HG03520 (cell line): ENCODE measurements at regions not wholly inside any gene's neighbourhood (a gene's known extent, or its start where the extent isn't known, plus 50 kb on each side); places are given as distances from the start of the nearest gene placed in this dataset.

Experiments
- ATAC-seq: cut with Tn5 transposase; IDR thresholded peaks from one replicate; pipeline ENCODE4 v1.9.1; 2021; ENCODE audit warnings: mild to moderate bottlenecking, moderate library complexity; ENCODE audit not compliant: unreplicated experiment

DNA sequence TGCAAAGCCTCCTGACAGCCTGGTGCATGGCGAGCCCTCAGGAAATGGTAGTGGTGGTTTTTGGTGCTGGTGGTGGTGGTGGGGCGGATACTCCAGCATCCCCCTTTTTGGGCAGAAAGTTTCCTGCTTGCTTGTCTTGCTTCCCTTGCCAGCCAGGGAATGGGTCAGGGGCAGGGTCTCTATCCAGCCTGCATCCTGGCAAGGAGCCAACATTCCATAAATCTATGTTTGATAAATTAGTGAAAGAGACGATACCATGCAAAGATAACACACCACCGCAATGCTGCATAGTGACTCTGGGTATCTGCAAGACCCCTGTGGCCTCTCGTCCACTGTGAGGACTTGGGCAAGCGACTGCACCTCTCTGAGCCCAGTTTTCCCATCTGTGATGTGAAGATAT is 246.2 kb downstream of the LRFN2 start:
- ATAC-seq: no peak

DNA sequence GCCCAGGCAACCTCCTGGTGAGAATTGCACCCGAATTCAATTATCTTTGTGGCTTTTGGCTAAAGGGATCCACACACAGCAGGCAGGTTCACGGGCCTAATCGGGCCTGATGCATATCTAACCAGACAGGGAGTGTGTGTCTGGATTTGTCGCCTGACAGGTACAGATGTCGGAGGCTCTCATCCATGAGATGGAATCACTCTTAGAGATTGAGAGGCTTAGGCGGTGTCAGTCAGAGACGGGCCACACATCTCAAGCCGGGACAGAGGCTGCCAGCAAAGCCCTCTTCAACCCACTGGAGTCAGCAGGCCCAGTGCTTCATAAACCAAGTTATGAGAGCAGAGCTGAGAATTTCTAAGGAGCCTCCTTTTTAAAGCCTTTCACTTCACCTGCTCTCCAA is 247.0 kb downstream of the LRFN2 start:
- ATAC-seq: no peak

DNA sequence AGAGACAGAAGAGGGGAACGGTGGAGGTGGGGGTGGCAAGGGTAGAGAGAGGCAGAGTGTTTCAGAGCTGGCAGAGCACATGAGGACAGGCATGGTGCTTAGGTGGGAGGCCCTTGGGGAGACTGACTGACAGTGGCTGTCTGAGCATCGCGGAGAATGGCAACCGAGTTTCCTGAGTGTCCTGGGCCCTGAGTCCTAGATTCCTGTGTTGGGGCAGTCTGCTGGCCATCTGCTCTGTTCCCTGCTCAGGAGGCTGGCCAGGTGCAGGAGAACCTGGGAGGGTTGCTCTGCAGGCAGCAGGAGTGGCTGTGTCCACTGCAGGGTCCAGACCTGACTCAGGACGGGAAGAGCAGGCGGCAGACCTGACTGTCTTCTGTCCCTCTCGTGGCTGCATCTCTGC is 248.9 kb downstream of the LRFN2 start:
- no peak for ATAC-seq

DNA sequence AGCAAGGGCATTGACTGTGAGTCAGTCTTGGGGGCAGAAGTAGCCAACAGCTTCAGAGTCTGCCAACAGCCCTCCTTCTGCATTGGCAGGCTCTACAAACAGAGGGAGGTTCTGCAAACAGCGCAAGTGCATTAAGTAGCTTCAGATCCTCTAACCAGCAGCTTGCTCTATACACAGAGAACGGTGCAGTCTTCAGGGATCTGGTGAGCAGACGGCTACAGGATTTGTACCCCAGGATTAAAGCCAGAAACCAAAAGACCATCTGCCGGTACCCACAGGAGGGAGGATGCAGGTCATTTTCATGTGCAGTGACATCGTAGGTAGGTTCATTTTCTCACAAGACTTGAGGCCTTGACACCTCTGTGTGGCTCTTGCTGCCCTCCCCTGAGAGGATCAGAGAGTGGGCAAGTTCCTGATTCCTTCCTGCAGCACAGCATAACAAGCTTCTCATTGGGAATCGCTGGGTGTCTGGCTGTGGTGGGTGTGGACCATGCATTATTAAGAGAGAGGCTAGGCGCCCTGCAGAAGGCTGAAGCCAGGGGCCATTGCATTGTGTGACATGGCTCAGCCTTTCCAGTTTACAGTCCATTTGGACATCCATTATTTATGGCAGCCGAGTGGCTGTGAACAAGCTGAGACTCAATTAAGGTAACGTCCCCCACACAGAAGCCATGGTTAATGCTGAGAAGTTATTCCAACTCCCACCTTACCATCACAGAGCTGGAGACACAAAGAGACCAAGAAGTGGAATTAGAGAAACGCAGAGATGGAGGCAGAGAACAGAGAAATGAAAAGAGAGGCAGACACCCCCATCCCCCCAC is 250.0 kb downstream of the LRFN2 start:
- ATAC-seq: no peak

DNA sequence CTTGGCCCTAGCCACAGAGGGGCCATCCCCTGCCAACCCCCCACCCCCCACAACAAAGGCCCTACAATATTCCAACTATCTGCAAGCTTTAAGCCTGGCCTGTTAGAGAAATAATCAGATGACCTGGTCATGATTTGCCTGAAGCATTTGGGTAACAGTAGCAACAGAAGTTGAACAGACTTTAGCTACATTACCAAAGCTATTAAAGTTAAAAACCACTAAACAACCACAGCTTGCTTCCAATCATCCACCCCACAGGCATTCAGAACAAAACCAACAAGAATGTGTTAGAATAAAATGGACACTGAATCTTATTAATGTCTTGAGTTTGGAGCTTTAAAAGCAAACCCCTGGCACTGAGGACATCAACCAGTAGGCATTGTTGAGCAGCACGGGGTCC is 250.9 kb downstream of the LRFN2 start:
- ATAC-seq: no peak

DNA sequence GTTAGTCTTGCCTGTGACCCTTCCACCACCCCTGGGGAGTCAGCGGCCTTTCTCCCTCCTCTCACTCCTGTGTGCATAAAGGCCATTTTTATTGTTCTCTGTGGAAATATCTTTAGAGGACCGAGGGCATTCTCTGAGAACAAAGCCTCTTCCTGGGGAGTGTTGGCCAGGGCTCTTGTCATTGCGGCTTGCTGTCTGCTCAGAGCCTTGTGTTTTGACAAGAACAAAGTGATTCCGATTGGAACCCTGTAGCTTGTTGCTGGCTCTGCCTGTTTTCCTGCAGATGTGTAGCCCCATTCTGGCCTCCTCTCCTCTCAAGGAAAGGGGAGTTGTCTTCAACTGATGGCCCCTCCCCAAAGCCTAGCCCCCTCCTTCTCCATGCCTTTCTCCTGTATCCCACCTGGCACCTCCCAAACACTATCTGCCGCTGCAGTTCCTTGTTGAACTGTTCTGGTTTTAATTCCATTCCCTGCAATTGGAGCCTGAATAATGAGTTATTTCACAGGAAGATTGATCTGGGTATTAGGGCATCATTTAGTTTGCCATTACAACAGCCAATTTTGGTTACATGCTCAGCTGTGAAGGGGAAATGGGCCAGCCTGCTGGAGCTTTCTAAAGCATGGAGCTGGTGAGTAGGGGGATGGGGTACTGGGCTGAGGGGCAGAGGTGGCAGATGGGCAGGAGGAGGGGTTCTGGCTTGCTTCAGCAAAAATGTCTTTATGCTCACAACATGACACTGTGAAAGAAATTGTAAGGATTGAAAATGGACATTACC is 252.5 kb downstream of the LRFN2 start:
- ATAC-seq: no peak

DNA sequence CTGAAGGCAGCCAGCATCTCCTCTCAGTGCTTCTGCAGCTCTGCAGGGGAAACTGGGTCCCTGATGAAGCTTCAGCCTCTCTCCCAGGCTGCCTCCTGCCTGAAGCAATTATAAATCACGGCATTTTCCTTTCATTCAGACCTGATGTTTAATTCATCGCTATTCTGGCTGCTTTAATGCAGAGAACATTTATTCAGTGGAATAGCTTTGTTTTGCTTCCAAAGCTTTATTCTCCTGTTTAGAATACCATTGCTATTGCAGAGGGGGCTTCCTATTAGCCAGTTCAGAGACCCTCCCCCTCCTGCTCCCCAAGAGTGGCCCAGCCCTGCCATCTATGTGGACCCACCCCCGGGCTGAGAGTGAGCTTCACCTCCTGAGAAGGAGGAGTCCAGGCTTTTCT is 255.6 kb downstream of the LRFN2 start:
- ATAC-seq: no peak

DNA sequence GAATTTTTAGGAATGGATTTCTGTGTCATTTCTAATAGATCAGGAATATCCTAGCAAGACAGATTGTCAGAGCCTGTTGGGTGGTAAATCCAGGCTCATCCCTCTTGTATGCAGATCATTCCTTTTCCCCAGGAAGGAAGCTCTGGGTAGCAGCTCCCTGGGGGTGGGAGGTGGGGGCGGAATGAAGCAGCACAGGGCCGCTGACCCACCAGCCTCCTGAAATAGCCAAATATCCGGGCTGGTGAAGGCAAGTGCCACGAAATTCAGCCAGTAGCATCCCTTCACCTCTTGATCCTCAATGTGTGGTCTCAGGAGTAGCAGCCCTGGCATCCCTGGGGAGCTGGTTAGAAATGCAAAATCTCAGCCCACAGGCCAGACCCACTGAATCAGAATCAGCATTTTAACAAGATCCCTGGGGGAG is 256.9 kb downstream of the LRFN2 start:
- no peak for ATAC-seq

DNA sequence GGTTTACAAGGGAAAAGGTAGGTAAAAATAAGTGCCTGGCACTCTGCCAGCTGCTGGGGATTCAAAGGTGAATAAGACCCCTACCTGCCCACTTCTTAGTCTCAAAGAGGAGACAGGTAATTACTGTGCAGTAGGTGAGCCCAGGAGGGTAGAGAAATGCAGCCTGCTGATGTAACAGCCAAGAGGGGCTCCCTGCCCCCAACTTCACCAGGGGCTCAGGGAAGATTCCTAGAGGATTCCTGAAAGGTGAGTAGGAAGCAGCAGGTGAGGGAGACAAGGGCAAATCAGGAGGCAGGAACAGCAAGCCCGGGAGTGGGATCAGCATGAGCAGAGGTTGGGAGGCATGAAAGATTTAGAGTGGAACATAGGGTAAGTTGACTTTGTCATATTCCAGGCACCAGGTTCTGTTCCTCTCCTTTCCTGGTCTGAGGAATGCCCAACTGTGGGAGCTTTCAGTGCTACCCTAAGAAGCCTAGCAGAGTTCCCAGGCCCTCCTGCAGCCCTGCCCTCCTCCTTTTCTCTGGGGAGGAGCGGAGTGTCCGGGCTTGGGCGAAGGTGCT is 258.1 kb downstream of the LRFN2 start:
- ATAC-seq: no peak

DNA sequence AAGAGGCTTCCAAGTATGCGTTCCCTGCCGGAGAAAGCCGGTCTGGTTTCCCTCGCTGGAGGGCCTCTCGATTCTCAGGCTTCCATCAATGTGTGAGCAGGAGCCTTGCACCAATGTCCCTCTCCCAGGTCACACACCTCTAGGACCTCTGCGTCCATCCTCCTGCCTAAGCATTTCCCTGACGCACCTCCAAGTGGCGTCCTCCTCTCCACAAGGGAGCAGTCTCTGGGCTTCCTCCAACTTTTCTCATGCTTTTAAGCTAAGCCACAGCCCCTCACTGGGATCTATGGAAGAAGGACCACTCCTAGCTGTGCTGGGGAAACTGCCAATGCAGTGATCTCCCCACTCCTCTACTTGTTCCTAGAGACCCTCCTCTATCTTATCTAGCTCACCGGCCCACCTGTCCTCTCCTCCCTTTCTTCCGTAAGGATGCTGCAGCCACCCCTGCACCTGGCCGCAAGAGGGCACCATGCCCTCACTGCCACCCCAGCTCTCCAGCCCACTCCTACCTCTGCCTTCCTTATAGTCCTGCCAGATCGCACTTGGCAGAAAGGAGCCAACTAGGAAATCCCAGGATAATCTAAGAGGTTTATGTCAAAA is 258.7 kb downstream of the LRFN2 start:
- no peak for ATAC-seq

DNA sequence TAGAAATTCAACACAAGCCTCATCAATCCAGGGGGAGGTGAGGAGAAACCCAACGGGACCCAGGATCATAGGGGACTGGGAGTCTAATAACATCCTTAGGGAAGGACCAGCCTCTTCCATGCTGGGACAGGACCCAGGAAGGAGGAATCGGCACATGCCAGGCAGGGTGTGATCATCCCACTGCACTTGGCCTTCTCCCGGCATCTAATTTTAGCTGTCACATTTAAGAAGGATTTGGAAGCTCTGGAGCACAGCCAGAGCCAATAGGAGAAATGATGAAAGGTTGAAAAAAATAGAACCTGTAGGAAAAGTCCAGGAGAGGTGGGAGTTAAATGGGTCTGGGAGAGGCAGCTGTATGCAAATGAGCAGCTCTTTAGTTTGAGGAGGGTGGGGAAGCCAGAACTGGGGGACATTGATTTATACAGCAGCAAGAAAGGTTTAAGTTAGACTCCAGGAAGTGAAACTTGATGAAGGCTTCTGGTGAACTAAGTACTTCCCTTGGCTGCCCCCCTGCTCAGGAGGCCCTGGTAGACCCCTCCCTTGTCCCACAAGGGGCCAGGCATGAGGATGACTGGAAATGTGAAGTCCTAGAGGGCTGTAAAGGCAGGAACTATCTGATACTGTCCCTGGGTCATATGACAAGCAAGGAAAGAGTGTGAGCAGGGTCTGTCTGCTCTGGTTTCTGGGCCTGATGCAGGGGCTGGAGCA is 260.3 kb downstream of the LRFN2 start:
- ATAC-seq: no peak

DNA sequence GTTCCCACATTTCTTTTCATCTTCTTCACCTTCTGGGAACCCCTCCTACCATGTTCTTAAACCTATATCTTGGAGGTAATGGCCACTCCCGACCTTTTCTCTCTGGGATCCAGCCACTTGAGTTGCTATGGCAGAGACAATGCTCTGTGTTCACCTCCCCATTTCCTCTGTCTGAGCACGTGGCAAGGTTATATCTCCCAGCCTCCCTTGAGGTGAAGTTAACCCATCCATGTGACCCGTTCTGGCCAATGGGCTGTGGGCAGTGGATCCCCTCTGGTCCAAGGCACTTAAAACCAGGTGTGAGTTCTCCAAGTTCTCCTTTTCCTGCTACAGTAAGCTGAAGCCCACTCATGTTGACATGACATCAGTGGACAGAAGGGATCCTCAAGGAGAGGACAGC is 261.4 kb downstream of the LRFN2 start:
- ATAC-seq: no peak

DNA sequence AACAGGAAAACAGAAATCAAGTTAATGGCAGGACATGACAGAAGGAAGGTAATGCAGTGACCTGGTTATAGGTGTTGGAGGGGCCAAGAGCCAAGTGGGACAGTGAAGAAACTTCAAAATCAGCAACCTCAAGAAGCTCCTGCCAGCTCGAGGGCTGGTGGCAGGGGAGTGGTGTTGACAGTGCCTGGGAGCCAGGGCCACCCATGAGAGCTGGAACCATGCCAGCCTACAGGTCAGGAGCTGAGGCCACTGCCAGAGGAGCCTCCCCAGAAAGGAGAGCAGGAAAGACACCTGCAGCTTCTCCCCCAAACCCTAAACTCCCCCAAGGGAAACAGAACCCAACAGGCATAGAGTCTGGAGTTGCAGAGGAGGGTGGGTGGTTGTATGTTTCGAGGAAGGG is 262.1 kb downstream of the LRFN2 start:
- no peak for ATAC-seq

DNA sequence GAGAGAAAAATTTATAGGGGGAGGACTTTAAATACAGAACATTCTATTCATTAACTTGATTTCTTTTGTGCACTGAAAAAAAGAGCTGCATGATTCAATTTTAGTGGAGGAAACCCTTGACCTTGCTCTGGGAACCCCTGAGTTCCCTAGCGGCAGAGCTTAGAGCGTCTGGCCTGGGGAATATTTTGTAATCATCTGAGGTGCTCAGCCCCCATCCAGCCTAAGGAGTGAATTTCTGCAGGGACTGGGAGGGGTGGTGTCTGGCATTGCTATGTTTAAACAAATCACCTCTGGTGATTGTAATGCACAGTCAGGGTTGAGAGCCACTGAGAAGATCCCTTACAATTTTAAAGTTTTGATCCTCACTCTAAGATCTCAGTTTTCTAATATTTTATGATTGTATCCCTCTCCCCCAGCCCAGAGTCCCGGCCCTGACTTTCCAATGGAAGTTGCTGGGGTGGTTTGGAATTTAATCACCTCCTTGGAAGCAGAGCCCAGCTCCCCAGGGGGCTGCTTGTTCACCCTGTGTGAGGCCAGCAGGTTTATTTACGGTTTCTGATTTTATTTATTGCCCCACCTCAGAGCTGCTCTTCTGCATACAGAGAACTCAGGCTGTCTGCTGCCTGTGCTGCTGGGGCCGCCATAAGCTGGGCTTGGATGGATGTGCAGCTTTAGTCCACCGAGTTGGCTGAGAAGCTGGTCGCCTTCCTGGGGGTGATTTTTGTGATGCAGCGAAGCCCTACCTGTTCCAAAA is 263.1 kb downstream of the LRFN2 start:
- no peak for ATAC-seq

DNA sequence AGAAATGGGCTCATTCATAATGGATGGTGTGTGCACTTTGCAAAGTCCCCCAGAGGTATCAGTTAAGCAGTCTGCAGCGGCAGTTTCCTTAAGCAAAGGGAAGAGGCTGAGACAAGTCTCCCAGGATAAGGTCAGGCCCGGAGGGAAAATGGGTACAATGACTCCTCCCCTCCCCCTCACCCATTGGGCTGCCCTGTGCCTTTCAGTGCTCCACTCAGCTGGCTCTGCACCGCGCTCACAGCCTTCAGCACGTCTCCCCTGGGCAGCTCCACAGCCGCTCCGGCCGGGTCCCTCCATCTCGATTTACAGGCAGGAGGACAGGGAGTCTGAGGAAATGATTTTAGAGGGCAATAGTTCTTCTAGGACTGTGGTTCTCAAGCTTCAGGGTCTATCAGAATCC is 264.8 kb downstream of the LRFN2 start:
- ATAC-seq: no peak

DNA sequence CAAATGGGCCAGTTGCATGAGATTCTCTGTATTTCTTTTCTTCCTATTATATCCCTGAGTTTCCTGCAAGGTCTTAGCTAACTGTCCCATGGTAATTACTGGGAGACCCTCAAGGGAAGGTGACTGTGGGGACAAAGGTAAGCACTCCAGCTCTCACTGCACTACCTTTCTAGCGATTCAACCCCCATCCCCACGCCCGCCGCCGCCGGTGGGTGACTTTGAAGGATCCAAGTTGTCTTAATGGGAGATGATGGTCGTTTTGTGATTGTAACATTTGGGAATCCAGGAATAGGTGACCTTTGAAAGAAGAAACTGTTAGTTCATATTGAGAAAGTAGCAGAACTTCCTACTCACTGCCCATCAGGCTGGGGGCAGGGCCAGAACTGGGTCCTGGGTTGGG is 265.5 kb downstream of the LRFN2 start:
- no peak for ATAC-seq

DNA sequence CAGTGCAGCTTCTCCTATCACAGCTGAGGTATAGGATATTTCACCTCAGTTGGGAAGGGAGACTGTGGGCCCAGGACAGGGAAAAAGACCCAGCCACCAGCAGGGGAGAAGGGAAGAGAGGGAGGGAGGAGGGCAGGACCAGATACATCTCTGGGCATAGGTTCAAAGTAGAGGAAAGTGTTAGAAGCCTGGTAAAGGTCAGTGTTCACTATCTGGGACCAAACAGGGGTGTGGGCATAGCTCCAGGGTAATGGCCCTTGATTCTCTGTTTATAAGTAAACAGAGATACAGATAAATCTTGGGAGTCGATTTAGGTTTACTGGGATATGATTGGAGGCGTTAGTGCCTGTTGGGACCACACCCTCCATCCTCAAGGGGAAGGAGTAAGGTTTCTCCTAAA is 266.2 kb downstream of the LRFN2 start:
- ATAC-seq: no peak

DNA sequence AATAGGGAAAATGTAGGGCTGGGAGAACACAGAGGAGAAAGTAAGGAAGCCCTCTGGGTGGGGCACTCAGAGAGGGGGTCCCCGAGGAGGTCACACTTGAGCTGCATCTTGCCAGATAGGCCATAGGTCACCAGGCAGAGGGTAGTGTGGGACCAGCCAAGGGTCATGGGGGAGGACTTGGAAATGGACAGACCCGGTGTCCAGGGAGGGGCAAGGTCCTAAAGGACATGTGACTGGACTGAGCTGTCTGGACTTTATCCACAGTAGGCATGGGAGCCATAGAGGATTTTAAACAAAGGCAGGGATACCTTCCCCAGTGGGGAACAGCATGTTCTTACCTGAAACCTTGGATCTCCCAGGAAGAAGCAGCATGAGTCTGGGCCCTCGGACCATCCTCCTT is 266.7 kb downstream of the LRFN2 start:
- no peak for ATAC-seq

DNA sequence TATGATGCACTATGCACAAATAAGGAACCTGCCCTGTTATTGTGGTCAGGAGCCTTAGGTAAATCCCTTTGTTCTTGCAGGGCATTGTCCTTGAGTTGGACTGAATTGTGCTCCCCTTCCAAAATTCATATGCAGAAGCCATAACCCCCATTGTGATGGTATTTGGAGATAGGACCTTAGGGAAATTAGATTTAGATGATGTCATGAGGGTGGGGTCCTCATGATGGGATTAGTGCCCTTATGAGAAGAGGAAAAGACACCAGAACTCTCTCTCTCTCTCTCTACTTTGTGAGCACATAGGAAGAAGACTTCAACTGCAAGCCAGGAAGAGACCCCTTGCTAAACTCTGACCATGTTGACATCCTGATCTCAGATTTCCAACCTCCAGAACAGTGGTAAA is 268.0 kb downstream of the LRFN2 start:
- no peak for ATAC-seq

DNA sequence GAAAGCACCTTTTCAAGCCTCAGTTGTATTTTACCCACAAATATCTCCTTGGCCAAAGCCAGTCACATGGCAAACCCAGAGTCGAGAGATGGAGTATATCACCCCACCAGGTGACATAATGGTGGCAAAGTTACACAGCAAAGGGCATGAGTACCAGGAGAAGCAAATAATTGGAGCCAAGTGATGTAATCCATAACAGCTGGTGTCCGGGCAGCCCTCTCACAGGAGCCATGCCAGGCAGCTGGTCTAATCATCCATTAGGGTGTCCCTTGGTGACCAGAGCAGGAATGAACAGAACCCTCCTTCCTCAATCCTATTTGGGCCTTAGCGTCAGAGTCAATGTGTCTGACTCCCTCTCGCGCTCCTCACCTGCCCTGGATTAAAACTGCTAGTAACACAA is 272.1 kb downstream of the LRFN2 start:
- ATAC-seq: no peak
